Naive thymus-derived CD8-positive, alpha-beta T cell (primary cell): ENCODE measurements at regions not wholly inside any gene's neighbourhood (a gene's known extent, or its start where the extent isn't known, plus 50 kb on each side); places are given as distances from the start of the nearest gene placed in this dataset.
"Not testable (repeated sequence)": the region's sequence is repeated elsewhere in the genome, so short reads cannot be mapped to it uniquely, and the experiment has no call there.

Source experiments
- ATAC-seq, 2 donors: fragments of 150-1000 bp; cut with Tn5 transposase in 1 of 2; sonication (Bioruptor Pico), chemical (Tn5 transposase) in 1 of 2; 1 replicate in 1 of 2; 2 replicates in 1 of 2; pipeline ENCODE4 v1.10.0; 2021; ENCODE audit warnings: mild to moderate bottlenecking in 2 of 2, moderate library complexity in 2 of 2
- POLR2A ChIA-PET: fragments of 350-600 bp; sonication (Branson Sonifier 250); formaldehyde crosslinking; loops from one replicate; lab custom pipeline; 2021; ENCODE audit warnings: antibody characterized with exemption; lab: Charles Lee
- DNase-seq, 10 donors: peaks; one replicate each; pipeline versions ENCODE4 v3.0.0 to v3.0.0-alpha.2; 2020 to 2022
- H3K27ac Mint-ChIP-seq, 10 donors: one replicate each; pipeline ENCODE4 v1.8.0; 2020 to 2022; ENCODE audit warnings: mild to moderate bottlenecking in 10 of 10, mixed read lengths in 10 of 10, moderate library complexity in 4 of 10, inconsistent platforms in 1 of 10
- H3K27me3 Mint-ChIP-seq, 5 donors: one replicate each; pipeline ENCODE4 v1.8.0; 2021 to 2022; ENCODE audit warnings: mixed read lengths in 5 of 5
- H3K36me3 Mint-ChIP-seq, 3 donors: one replicate each; pipeline ENCODE4 v1.8.0; 2020 to 2022; ENCODE audit warnings: mixed read lengths in 3 of 3, mild to moderate bottlenecking in 2 of 3, inconsistent platforms in 1 of 3
- H3K4me1 Mint-ChIP-seq, 4 donors: one replicate each; pipeline ENCODE4 v1.8.0; 2021 to 2022; ENCODE audit warnings: mixed read lengths in 4 of 4
- H3K4me3 Mint-ChIP-seq, 10 donors: one replicate each; pipeline ENCODE4 v1.8.0; 2020 to 2022; ENCODE audit warnings: mild to moderate bottlenecking in 10 of 10, mixed read lengths in 10 of 10, moderate library complexity in 6 of 10, inconsistent platforms in 1 of 10
- H3K9me3 Mint-ChIP-seq, 9 donors: one replicate each; pipeline ENCODE4 v1.8.0; 2020 to 2022; ENCODE audit warnings: mixed read lengths in 9 of 9, mild to moderate bottlenecking in 3 of 9, inconsistent platforms in 1 of 9, moderate library complexity in 1 of 9

DNA sequence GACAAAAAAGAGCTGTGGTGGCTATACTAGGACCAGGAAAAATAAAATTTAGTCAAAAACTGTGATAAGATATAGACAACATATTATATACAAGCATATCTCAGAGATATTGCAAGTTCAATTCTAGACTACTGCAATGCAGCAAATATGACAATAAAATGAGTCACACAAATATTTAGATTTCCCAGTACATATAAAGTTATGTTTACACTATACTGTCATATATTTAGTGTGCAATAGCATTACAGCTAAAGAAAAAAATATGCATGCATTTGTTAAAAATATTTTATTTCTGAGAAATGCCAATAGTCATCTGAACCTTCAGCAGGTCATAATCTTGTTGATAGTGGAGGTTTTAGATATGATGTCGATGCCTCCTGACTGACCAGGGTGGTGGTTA is 72.1 kb downstream of the AKR1C4 start:
- ATAC-seq (no peak), DNase-seq (no peak)
- Mint-ChIP-seq H3K9me3 (peaks cover 0 to 33% (median 10%) of the 10 kb centered on the region in 9 donors), H3K4me1 (peaks cover 0 to 5% (median 0%) of the 10 kb centered on the region in 4 donors), H3K36me3 (peaks cover 0 to 11% (median 9%) of the 10 kb centered on the region in 3 donors), H3K27me3 (peaks cover 0 to 3% (median 0%) of the 10 kb centered on the region in 5 donors), H3K4me3 (no peak overlapping the region), H3K27ac (no peak overlapping the region)
- POLR2A ChIA-PET, result no interaction called here

DNA sequence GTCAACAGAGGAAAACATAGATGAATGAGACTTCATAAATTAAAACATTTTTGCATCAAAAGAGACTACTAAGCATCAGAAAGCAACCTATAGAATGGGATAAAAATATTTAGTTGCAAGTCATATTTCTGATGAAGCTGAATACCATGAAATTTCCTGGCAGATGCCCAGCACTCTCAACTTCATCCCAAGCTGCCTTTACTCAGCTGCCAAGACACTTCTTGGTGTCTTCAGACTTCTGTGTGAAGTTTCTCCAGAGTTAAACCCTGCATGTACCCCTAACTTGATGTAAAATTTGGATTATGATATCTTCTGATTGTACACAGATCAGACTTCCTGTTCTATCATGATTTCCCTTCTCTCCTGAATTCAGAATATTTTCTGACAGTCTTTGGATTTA is 73.2 kb downstream of the AKR1C4 start:
- H3K4me3 Mint-ChIP-seq, result no peak overlapping the region
- POLR2A ChIA-PET, result no interaction called here
- no peak overlapping the region for H3K27ac Mint-ChIP-seq
- ATAC-seq, result no peak
- H3K27me3 Mint-ChIP-seq, result peaks cover 0 to 3% (median 0%) of the 10 kb centered on the region in 5 donors
- no peak for DNase-seq
- peaks cover 0 to 7% (median 5%) of the 10 kb centered on the region in 3 donors for H3K36me3 Mint-ChIP-seq
- peaks cover 0 to 22% (median 6%) of the 10 kb centered on the region in 9 donors for H3K9me3 Mint-ChIP-seq
- peaks cover 0 to 5% (median 0%) of the 10 kb centered on the region in 4 donors for H3K4me1 Mint-ChIP-seq

DNA sequence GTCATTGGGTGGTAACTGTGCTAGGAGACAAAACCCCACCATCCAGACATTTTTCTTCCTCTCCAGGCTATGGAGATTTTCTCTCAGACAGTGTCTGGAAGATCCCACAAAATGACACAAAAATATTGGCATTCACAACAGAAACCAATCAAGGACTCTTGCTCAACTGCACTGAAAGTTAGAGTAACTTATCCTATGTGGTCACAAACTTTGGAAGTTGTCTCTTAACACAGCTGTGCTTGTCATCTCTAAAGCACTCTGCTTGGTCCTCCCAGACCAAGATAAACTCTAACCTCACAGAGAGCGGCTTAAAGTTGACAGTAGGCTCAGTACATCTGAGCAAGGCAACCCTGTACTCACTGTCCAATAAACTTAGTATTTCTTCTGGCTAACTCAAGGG is 74.9 kb downstream of the AKR1C4 start:
- Mint-ChIP-seq H3K9me3 (peaks cover 0 to 9% (median 2%) of the 10 kb centered on the region in 9 donors), H3K36me3 (peaks cover 0 to 3% (median 0%) of the 10 kb centered on the region in 3 donors), H3K4me3 (no peak overlapping the region), H3K27me3 (peaks cover 0 to 3% (median 0%) of the 10 kb centered on the region in 5 donors), H3K27ac (no peak overlapping the region), H3K4me1 (peaks cover 0 to 5% (median 0%) of the 10 kb centered on the region in 4 donors)
- DNase-seq, result no peak
- POLR2A ChIA-PET, result no interaction called here
- no peak for ATAC-seq

DNA sequence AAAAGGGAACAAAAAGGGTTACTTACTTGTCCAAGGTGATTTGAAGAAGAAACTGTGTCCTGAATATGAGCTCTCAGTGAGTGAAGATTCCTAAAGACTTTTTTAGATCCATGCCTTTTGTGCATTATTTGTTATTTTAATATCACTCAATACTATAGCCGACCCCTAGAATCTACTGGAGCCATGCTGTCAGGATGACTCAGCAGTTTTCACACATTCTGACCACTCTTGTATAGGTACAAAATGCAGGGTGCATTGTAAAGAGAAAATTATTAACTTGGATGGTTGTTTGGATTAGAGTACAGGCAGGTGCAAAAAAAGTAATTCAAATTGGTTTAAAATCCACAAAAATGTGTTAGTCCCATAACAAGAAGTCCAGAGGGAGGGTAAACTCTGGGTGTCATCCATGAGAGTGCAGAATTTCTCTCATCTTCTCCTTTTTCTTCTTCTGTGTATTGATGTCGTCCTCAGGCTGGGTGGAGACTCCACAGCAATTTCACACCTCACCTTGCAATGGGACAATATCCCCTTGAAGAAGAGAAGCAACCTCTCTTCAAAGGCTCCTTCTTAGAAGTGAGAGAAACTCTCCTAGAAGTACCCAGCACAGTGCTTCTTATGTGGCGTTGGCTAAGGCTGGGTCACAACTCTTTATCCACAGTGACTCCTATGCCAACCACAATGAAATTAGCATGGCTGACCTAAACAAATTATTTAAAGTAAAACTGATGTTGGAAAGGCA is 75.6 kb downstream of the AKR1C4 start:
- Mint-ChIP-seq H3K36me3 (no peaks in the 10 kb centered on the region), H3K27ac (no peak overlapping the region), H3K4me1 (peaks cover 0 to 5% (median 0%) of the 10 kb centered on the region in 4 donors), H3K9me3 (peaks cover 0 to 2% (median 0%) of the 10 kb centered on the region in 9 donors), H3K4me3 (no peak overlapping the region), H3K27me3 (no peaks in the 10 kb centered on the region)
- no peak for ATAC-seq
- no peak for DNase-seq
- POLR2A ChIA-PET, result no interaction called here

DNA sequence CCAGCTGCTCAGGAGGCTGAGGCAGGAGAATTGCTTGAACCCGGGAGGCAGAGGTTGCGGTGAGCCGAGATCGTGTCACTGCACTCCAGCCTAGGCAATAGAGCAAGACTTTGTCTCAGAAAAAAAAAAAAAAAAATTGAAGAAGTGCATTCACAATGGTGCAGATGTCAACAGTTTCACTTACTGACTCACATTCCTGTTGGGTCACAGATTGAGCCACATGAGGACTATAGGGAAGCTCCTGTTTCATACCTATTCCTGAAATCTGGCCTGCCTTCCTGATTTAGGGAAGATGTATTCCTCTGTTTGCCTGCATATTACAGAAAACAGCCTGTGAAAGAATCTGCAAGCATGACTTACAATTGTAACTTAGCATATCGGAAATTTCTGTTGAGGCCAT is 78.2 kb downstream of the AKR1C4 start:
- no peak overlapping the region for H3K27ac Mint-ChIP-seq
- ATAC-seq (no peak), DNase-seq (no peak)
- no peaks in the 10 kb centered on the region for H3K36me3 Mint-ChIP-seq
- no peaks in the 10 kb centered on the region for H3K27me3 Mint-ChIP-seq
- H3K4me1 Mint-ChIP-seq, result peaks cover 0 to 5% (median 0%) of the 10 kb centered on the region in 4 donors
- no peaks in the 10 kb centered on the region for H3K9me3 Mint-ChIP-seq
- POLR2A ChIA-PET, result no interaction called here
- no peak overlapping the region for H3K4me3 Mint-ChIP-seq

DNA sequence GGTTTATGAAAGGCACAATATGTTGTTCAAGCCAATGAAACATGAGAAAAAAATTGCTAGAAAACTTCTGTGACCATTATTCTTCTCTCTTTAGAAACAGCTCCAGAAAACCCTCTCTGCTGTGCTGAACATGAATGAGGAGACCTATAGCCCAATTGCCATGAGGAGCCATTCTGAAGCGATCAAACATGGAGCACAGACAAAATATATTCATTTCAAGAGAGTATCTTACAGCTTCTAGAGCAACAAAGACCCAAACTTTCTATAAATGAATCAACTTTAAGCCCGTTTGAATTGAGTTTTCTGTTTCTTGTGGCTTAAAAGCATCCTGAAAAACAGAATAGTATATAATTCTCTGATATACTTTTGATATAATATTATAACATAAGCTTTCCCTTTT is 83.4 kb upstream of the UCN3 start:
- no peaks in the 10 kb centered on the region for H3K9me3 Mint-ChIP-seq
- no peak for ATAC-seq
- H3K27me3 Mint-ChIP-seq, result peaks cover 0 to 12% (median 4%) of the 10 kb centered on the region in 5 donors
- no peak overlapping the region for H3K27ac Mint-ChIP-seq
- H3K4me3 Mint-ChIP-seq, result no peak overlapping the region
- peaks cover 7 to 19% (median 13%) of the 10 kb centered on the region in 4 donors for H3K4me1 Mint-ChIP-seq
- H3K36me3 Mint-ChIP-seq, result no peaks in the 10 kb centered on the region
- no peak for DNase-seq
- POLR2A ChIA-PET, result interaction anchor here (0.6 kb wide), 1 partner anchor 363 kb away, joined by 3 read pairs; no protein-coding TSS in a partner anchor

DNA sequence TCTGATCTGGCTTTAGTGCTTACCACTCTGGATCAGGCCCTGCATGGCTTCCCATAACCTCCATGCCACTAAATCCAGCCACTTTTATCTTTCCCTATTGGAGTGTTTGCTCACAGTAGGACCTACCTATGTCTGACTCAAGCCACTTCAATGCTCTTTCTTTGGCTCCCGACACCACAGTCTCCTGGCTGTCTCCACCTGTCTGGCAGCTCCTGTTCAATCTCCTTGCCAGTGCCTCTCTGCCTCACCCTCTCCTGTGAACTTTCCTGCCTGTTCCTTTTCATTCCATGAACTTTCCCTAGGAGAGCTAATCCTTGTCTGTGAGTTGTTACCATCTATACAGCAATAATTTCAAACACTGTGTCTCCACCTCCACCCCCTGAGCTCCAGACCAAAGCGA is 82.6 kb upstream of the UCN3 start:
- Mint-ChIP-seq H3K36me3 (no peaks in the 10 kb centered on the region), H3K27ac (peak overlapping the region in 2 of 10 donors; percentile 7 to 28), H3K4me3 (no peak overlapping the region), H3K4me1 (peaks cover 7 to 19% (median 13%) of the 10 kb centered on the region in 4 donors), H3K9me3 (no peaks in the 10 kb centered on the region), H3K27me3 (peaks cover 0 to 18% (median 4%) of the 10 kb centered on the region in 5 donors)
- no peak for DNase-seq
- POLR2A ChIA-PET, result no interaction called here
- no peak for ATAC-seq

DNA sequence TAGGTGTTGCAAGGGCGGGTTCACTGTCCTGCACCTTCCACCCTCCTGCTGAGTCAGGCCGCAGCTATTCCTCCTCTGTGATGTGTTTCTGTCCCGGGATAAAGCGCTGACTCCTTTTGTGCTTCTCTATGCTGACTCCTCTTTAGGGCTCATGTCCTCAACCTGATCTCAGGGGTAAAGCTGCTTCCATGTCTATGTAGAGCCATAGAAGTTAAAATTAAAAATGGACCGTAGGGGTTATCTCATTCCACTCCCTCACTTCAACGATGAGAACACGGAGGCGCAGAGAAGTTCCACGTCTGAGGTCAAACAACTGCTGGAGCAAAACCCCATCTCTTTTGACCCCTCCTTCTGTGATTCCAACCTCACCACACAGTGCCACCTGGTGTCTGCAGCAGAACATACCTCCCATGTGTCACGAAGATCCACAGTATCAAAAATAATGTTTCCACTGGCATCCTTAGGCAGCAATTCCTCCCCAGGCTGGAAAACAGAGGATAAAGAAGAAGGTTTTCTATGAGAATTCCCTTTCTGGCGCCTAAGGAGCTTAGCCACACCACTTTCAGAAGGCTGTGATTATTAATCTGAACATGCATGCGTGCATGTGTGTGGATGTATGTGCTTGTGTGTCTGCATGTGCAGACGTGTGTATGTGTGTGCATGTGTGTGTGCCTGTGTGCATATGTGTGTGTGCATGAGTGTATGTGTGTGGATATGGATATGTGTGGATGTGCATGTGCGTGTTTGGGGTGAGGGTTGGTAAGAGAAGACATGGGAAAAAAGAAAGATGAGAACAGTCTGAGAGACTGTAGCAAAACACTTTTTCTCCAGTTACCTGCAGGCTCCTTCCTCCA is 81.2 kb upstream of the UCN3 start:
- no peaks in the 10 kb centered on the region for H3K36me3 Mint-ChIP-seq
- peak overlapping the region in 4 of 10 donors; percentile 9 to 80 (median 32) for H3K27ac Mint-ChIP-seq
- POLR2A ChIA-PET, result no interaction called here
- H3K4me3 Mint-ChIP-seq, result peak overlapping the region in 6 of 10 donors; percentile 19 to 40 (median 30)
- peak; percentile 70 to 90 for ATAC-seq
- H3K27me3 Mint-ChIP-seq, result peaks cover 0 to 18% (median 4%) of the 10 kb centered on the region in 5 donors
- peaks cover 7 to 19% (median 13%) of the 10 kb centered on the region in 4 donors for H3K4me1 Mint-ChIP-seq
- DNase-seq, result peak in 7 of 10 donors; percentile 17 to 69 (median 38)
- no peaks in the 10 kb centered on the region for H3K9me3 Mint-ChIP-seq

DNA sequence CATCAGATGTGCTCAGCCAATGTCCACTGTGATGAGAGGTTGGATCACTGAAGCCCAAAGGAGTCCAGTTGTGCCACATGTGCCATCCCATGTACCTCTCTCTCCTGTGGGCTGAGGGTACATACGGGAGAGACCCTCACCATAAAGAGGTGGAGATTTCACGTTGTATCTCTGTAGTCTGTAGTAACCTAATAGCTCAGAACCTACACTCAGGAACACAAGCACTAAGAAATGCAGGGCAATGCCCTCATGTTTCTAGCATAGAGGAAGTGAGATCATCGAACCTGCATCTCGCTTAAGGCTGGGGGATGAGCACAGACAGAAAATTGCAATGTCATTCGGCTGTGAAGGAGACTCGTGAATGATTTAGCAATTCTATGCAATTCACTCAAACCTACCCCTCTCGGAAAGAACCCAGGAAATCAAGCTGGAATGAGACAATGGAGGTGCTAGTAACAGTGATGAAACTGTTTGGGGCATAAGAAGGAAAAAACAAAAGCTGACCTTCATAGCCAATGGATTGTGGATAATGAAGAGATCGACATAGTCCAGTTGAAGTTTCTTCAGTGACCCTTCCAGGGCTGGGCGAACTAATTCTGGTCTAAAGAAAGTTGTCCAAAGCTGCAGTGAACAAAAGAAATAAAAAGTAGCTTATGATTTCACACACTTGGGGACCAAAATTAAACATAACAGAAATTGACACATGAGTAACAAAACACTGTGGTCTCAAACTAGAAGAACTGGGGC is 80.3 kb upstream of the UCN3 start:
- peak in 1 of 10 donors; percentile 63 for DNase-seq
- H3K4me1 Mint-ChIP-seq, result peaks cover 7 to 19% (median 13%) of the 10 kb centered on the region in 4 donors
- peaks cover 0 to 18% (median 4%) of the 10 kb centered on the region in 5 donors for H3K27me3 Mint-ChIP-seq
- POLR2A ChIA-PET, result no interaction called here
- H3K27ac Mint-ChIP-seq, result peak overlapping the region in 6 of 10 donors; percentile 1 to 78 (median 40)
- H3K4me3 Mint-ChIP-seq, result peak overlapping the region in 3 of 10 donors; percentile 16 to 26 (median 25)
- no peaks in the 10 kb centered on the region for H3K36me3 Mint-ChIP-seq
- peaks cover 0 to 3% (median 0%) of the 10 kb centered on the region in 9 donors for H3K9me3 Mint-ChIP-seq
- ATAC-seq, result peak; percentile 37 to 52

DNA sequence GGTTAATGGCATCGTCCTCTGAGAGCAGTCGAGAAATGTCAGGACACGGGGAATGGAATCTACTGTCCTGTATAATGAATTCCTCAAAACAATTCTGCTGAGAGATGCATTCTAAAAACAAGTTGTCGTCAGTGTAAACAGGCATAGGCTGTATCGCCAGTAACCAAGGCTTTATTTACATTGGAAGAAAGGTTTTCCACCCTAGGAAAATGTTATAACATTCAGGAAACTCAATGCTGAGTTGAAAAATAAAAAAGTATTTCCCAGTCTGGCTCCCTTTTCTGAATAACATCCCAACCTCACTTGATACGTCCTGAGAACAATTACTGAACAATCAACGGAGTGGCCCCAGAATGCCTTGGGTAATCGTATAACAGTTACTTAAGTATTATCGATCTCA is 79.6 kb upstream of the UCN3 start:
- POLR2A ChIA-PET, result no interaction called here
- H3K4me1 Mint-ChIP-seq, result peaks cover 7 to 20% (median 14%) of the 10 kb centered on the region in 4 donors
- peaks cover 0 to 18% (median 4%) of the 10 kb centered on the region in 5 donors for H3K27me3 Mint-ChIP-seq
- H3K36me3 Mint-ChIP-seq, result no peaks in the 10 kb centered on the region
- ATAC-seq, result no peak
- H3K27ac Mint-ChIP-seq, result no peak overlapping the region
- DNase-seq, result no peak
- H3K4me3 Mint-ChIP-seq, result no peak overlapping the region
- peaks cover 0 to 4% (median 0%) of the 10 kb centered on the region in 9 donors for H3K9me3 Mint-ChIP-seq

DNA sequence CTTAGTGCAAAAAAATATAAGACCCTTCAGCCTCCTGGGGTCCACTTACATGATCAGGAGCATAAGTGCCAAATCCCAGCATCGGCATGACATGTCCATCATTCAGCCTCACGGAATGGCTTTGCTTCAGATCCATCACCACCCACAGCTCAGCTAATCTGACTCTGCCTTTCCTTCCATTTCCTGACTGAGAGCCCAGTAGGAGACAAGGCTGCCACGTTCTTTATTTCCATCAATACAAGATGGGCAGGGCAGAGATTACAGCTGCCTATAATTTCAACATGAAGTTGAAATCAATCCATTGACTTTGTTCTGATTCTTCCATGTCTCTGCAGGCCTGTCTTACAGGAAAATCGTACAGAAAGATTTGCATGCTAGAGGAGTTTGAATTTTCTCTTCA is 76.4 kb upstream of the UCN3 start:
- H3K27ac Mint-ChIP-seq, result peak overlapping the region in 1 of 10 donors; percentile 39
- H3K9me3 Mint-ChIP-seq, result peaks cover 0 to 4% (median 0%) of the 10 kb centered on the region in 9 donors
- H3K27me3 Mint-ChIP-seq, result peaks cover 0 to 12% (median 0%) of the 10 kb centered on the region in 5 donors
- ATAC-seq (no peak), DNase-seq (no peak)
- no peak overlapping the region for H3K4me3 Mint-ChIP-seq
- peaks cover 21 to 45% (median 37%) of the 10 kb centered on the region in 4 donors for H3K4me1 Mint-ChIP-seq
- no peaks in the 10 kb centered on the region for H3K36me3 Mint-ChIP-seq
- POLR2A ChIA-PET, result interaction anchor here (0.7 kb wide), 1 partner anchor 241 kb away, joined by 3 read pairs; no protein-coding TSS in a partner anchor

DNA sequence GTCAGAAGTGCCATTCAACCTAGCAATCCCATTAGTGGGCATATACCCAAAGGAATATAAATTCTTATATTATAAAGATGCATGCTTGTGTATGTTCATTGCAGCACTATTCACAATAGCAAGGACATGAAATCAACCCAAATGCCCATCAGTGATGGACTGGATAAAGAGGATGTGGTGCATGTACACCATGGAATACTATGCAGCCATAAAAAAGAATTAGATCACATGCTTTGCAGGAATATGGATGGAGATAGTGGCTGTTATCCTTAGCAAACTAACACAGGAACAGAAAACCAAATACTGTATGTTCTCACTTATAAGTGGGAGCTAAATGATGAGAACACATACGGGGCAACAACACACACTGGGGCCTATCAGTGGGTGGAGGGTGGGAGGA is 75.5 kb upstream of the UCN3 start:
- not testable (repeated sequence) for H3K4me3 Mint-ChIP-seq, H3K36me3 Mint-ChIP-seq, H3K9me3 Mint-ChIP-seq, DNase-seq, ATAC-seq
- H3K27ac Mint-ChIP-seq, result peak overlapping the region in 2 of 10 donors; percentile 47 to 67
- peaks cover 0 to 12% (median 0%) of the 10 kb centered on the region in 5 donors for H3K27me3 Mint-ChIP-seq
- H3K4me1 Mint-ChIP-seq, result peaks cover 26 to 45% (median 33%) of the 10 kb centered on the region in 4 donors
- POLR2A ChIA-PET, result interaction anchor here (0.6 kb wide), 1 partner anchor 94 kb away, joined by 4 read pairs; no protein-coding TSS in a partner anchor
